ENCODE measurements at regions not wholly inside any gene's neighbourhood (a gene's known extent, or its start where the extent isn't known, plus 50 kb on each side); places are given as distances from the start of the nearest gene placed in this dataset.

DNA sequence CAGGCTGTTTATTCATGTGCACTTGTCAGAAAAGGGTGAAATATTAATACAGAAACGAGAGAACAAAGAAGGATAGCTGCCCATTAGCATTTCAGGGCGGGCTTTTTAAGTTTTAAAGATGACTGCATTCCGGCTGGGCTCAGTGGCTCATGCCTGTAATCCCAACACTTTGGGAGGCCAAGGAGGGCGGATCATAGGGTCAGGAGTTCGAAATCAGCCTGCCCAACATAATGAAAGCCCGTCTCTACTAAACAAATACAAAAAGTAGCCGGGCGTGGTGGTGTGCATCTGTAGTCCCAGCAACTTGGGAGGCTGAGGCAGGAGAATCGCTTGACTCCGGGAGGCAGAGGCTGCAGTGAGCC is 130.5 kb downstream of the HFE start:
- H3K27ac ChIP-seq (ENCODE audit: low read depth in 1 of 2, low read length in 2 of 2) = peak overlapping the region; percentile 86 to 89
- TF ChIP-seq HNF4A (conservative IDR thresholded peaks at IDR 0.05) (peak in 1 of 2 donors; percentile 8), NR2F2 (IDR thresholded peaks at IDR 0.05) (no peak)
- no peaks in the 10 kb centered on the region for H3K9me3 ChIP-seq (ENCODE audit: control insufficient read depth in 4 of 4, low read length in 3 of 4)
- WGBS = 10% methylated on average over 10 of the region's 10 CpGs
- no peaks in the 10 kb centered on the region for H3K36me3 ChIP-seq (ENCODE audit: control insufficient read depth in 4 of 4, insufficient read depth in 3 of 4, low read depth in 1 of 4, low read length in 3 of 4)
- H3K4me3 ChIP-seq (ENCODE audit: low read depth in 1 of 3, low read length in 3 of 3) = peak overlapping the region; percentile 56 to 73 (median 56)
- peak; percentile 44 for DNase-seq (ENCODE audit: low spot score)
- H3K27me3 ChIP-seq (ENCODE audit: control insufficient read depth in 4 of 4, insufficient read depth in 4 of 4, low read length in 3 of 4) = no peaks in the 10 kb centered on the region
- H3K4me1 ChIP-seq (ENCODE audit: control insufficient read depth in 4 of 4, insufficient read depth in 4 of 4, low read length in 3 of 4) = peaks cover 0 to 27% (median 18%) of the 10 kb centered on the region in 4 donors
- H3K9ac ChIP-seq (ENCODE audit: low read depth in 1 of 2, low read length in 2 of 2) = peak overlapping the region; percentile 58 to 96

GRCh38 chr6:26218824-26219223 is 131.6 kb downstream of the HFE start:
- no peak for TF ChIP-seq TAF1 (conservative IDR thresholded peaks at IDR 0.05)
- TF ChIP-seq YY1 (IDR thresholded peaks at IDR 0.05) = no peak
- TF ChIP-seq, protein P1, sequence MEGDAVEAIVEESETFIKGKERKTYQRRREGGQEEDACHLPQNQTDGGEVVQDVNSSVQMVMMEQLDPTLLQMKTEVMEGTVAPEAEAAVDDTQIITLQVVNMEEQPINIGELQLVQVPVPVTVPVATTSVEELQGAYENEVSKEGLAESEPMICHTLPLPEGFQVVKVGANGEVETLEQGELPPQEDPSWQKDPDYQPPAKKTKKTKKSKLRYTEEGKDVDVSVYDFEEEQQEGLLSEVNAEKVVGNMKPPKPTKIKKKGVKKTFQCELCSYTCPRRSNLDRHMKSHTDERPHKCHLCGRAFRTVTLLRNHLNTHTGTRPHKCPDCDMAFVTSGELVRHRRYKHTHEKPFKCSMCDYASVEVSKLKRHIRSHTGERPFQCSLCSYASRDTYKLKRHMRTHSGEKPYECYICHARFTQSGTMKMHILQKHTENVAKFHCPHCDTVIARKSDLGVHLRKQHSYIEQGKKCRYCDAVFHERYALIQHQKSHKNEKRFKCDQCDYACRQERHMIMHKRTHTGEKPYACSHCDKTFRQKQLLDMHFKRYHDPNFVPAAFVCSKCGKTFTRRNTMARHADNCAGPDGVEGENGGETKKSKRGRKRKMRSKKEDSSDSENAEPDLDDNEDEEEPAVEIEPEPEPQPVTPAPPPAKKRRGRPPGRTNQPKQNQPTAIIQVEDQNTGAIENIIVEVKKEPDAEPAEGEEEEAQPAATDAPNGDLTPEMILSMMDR (IDR thresholded peaks at IDR 0.05; ENCODE audit: low read depth, low read length, missing input control) = no peak
- no peak for TF ChIP-seq GABPA (IDR thresholded peaks at IDR 0.05 in 1 of 2, conservative IDR thresholded peaks at IDR 0.05 in 1 of 2)
- no peak for TF ChIP-seq FOXA2 (IDR thresholded peaks at IDR 0.05)
- TF ChIP-seq, protein P2, sequence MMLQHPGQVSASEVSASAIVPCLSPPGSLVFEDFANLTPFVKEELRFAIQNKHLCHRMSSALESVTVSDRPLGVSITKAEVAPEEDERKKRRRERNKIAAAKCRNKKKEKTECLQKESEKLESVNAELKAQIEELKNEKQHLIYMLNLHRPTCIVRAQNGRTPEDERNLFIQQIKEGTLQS (IDR thresholded peaks at IDR 0.05) = no peak
- TF ChIP-seq MAX (IDR thresholded peaks at IDR 0.05) = no peak
- no peak for TF ChIP-seq JUND (IDR thresholded peaks at IDR 0.05)
- TF ChIP-seq ZBTB33 (IDR thresholded peaks at IDR 0.05) = no peak
- TF ChIP-seq RXRA (IDR thresholded peaks at IDR 0.05) = no peak
- no peak for TF ChIP-seq HNF4A (conservative IDR thresholded peaks at IDR 0.05)
- no peak for TF ChIP-seq FOXA1 (IDR thresholded peaks at IDR 0.05)
- TF ChIP-seq, protein P3, sequence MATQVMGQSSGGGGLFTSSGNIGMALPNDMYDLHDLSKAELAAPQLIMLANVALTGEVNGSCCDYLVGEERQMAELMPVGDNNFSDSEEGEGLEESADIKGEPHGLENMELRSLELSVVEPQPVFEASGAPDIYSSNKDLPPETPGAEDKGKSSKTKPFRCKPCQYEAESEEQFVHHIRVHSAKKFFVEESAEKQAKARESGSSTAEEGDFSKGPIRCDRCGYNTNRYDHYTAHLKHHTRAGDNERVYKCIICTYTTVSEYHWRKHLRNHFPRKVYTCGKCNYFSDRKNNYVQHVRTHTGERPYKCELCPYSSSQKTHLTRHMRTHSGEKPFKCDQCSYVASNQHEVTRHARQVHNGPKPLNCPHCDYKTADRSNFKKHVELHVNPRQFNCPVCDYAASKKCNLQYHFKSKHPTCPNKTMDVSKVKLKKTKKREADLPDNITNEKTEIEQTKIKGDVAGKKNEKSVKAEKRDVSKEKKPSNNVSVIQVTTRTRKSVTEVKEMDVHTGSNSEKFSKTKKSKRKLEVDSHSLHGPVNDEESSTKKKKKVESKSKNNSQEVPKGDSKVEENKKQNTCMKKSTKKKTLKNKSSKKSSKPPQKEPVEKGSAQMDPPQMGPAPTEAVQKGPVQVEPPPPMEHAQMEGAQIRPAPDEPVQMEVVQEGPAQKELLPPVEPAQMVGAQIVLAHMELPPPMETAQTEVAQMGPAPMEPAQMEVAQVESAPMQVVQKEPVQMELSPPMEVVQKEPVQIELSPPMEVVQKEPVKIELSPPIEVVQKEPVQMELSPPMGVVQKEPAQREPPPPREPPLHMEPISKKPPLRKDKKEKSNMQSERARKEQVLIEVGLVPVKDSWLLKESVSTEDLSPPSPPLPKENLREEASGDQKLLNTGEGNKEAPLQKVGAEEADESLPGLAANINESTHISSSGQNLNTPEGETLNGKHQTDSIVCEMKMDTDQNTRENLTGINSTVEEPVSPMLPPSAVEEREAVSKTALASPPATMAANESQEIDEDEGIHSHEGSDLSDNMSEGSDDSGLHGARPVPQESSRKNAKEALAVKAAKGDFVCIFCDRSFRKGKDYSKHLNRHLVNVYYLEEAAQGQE (IDR thresholded peaks at IDR 0.05) = no peak
- TF ChIP-seq SP1 (IDR thresholded peaks at IDR 0.05) = no peak
- no peak for TF ChIP-seq NR2F2 (IDR thresholded peaks at IDR 0.05)
- TF ChIP-seq RAD21 (IDR thresholded peaks at IDR 0.05) = no peak
- TF ChIP-seq EGR1 (IDR thresholded peaks at IDR 0.05; ENCODE audit: low read depth in 2 of 2) = no peak
- Histone ChIP-seq H3K27me3 (ENCODE audit: control insufficient read depth in 4 of 4, insufficient read depth in 4 of 4, low read length in 3 of 4) (no peaks in the 10 kb centered on the region), H3K36me3 (ENCODE audit: control insufficient read depth in 4 of 4, insufficient read depth in 3 of 4, low read depth in 1 of 4, low read length in 3 of 4) (no peaks in the 10 kb centered on the region), H3K4me3 (ENCODE audit: low read depth in 1 of 3, low read length in 3 of 3) (no peak overlapping the region), H3K9me3 (ENCODE audit: control insufficient read depth in 4 of 4, low read length in 3 of 4) (no peaks in the 10 kb centered on the region), H3K4me1 (ENCODE audit: control insufficient read depth in 4 of 4, insufficient read depth in 4 of 4, low read length in 3 of 4) (peaks cover 0 to 32% (median 23%) of the 10 kb centered on the region in 4 donors), H3K27ac (ENCODE audit: low read depth in 1 of 2, low read length in 2 of 2) (no peak overlapping the region), H3K9ac (ENCODE audit: low read depth in 1 of 2, low read length in 2 of 2) (no peak overlapping the region)
- 94% methylated on average over 2 of the region's 2 CpGs for WGBS
- DNase-seq (ENCODE audit: low spot score) = no peak

Data from liver (tissue), 8 donors.